ENCODE measurements at regions not wholly inside any gene's neighbourhood (a gene's known extent, or its start where the extent isn't known, plus 50 kb on each side); places are given as distances from the start of the nearest gene placed in this dataset.

DNA sequence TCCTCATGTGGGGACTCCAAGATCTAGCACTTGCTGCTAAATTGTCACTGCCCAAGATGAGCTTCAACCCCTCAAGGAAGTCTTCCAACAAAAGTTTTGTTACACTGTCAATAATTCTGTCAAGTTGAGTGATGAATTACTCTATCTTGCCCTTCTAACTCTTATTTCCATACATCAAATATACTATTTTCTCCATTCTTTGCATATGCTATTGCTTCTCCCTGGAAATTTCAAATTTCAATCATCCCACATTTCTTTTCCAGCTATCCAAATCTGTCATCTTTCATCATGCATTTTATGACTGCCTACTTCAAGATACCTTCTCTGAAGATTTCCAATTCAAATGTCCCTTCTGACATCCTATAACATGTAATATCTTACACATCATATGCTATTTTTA, 175.2 kb upstream of the KCND2 start:
- TF ChIP-seq, protein P1, sequence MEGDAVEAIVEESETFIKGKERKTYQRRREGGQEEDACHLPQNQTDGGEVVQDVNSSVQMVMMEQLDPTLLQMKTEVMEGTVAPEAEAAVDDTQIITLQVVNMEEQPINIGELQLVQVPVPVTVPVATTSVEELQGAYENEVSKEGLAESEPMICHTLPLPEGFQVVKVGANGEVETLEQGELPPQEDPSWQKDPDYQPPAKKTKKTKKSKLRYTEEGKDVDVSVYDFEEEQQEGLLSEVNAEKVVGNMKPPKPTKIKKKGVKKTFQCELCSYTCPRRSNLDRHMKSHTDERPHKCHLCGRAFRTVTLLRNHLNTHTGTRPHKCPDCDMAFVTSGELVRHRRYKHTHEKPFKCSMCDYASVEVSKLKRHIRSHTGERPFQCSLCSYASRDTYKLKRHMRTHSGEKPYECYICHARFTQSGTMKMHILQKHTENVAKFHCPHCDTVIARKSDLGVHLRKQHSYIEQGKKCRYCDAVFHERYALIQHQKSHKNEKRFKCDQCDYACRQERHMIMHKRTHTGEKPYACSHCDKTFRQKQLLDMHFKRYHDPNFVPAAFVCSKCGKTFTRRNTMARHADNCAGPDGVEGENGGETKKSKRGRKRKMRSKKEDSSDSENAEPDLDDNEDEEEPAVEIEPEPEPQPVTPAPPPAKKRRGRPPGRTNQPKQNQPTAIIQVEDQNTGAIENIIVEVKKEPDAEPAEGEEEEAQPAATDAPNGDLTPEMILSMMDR (IDR thresholded peaks at IDR 0.05), result no peak
- no peak for TF ChIP-seq POLR2A (IDR thresholded peaks at IDR 0.05)
